ENCODE measurements at regions not wholly inside any gene's neighbourhood (a gene's known extent, or its start where the extent isn't known, plus 50 kb on each side); places are given as distances from the start of the nearest gene placed in this dataset.

DNA sequence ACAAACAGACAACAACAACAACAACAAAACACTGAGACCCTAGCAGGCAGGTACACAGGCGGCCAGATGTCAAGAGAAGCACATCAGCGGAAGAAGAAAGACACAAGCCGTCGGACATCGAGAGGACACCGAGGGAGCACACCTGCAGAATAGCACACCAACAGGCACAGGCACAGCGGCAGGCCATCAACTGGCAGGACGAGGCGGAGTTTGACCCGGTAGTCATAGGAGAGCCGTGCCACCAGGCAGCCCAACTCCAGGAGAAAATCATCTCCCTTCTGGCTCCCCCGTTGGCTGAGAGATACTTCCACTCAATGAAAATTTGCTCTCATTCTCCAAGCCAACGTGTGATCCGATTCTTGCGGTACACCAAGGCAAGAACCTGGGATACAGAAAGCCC lies 352.1 kb upstream of the IZUMO3 start:
- TF ChIP-seq GATA2 (IDR thresholded peaks at IDR 0.05; ENCODE audit: low read depth, low read length), result no peak
- TF ChIP-seq GATA3 (IDR thresholded peaks at IDR 0.05; ENCODE audit: low read depth, low read length), result no peak

Measured in SH-SY5Y (cell line).